ENCODE measurements at regions not wholly inside any gene's neighbourhood (a gene's known extent, or its start where the extent isn't known, plus 50 kb on each side); places are given as distances from the start of the nearest gene placed in this dataset.
"Not testable (repeated sequence)": the region's sequence is repeated elsewhere in the genome, so short reads cannot be mapped to it uniquely, and the experiment has no call there.

GRCh38 chrX:33989936-33990335, 142.2 kb downstream of the FAM47A start:
- H3K27ac ChIP-seq (ENCODE audit: low read length) = no peak overlapping the region
- no peaks in the 10 kb centered on the region for H3K27me3 ChIP-seq (ENCODE audit: control insufficient read depth, insufficient read depth, low read length)
- no peak overlapping the region for H3K9ac ChIP-seq (ENCODE audit: low read length)
- H3K36me3 ChIP-seq (ENCODE audit: control insufficient read depth, low read depth, low read length) = no peaks in the 10 kb centered on the region
- H3K4me3 ChIP-seq (ENCODE audit: low read length) = no peak overlapping the region
- no peaks in the 10 kb centered on the region for H3K4me1 ChIP-seq (ENCODE audit: control insufficient read depth, low read depth, low read length)
- peaks cover 11% of the 10 kb centered on the region for H3K9me3 ChIP-seq (ENCODE audit: control insufficient read depth, low read depth, low read length)

GRCh38 chrX:33987458-33987857, 144.7 kb downstream of the FAM47A start:
- no peaks in the 10 kb centered on the region for H3K27me3 ChIP-seq (ENCODE audit: control insufficient read depth, insufficient read depth, low read length)
- H3K9me3 ChIP-seq (ENCODE audit: control insufficient read depth, low read depth, low read length) = peaks cover 7% of the 10 kb centered on the region
- no peak overlapping the region for H3K9ac ChIP-seq (ENCODE audit: low read length)
- no peaks in the 10 kb centered on the region for H3K4me1 ChIP-seq (ENCODE audit: control insufficient read depth, low read depth, low read length)
- H3K27ac ChIP-seq (ENCODE audit: low read length) = no peak overlapping the region
- no peaks in the 10 kb centered on the region for H3K36me3 ChIP-seq (ENCODE audit: control insufficient read depth, low read depth, low read length)
- H3K4me3 ChIP-seq (ENCODE audit: low read length) = no peak overlapping the region

- H3K4me3 ChIP-seq (ENCODE audit: low read length) = no peak overlapping the region
- H3K9me3 ChIP-seq (ENCODE audit: control insufficient read depth, low read depth, low read length) = peaks cover 39% of the 10 kb centered on the region
These were observed 157.4 kb downstream of the FAM47A start for GRCh38 chrX:33974676-33975075.

GRCh38 chrX:33970028-33970967, 161.8 kb downstream of the FAM47A start:
- Histone ChIP-seq H3K27ac (ENCODE audit: low read length) (no peak overlapping the region), H3K4me1 (ENCODE audit: control insufficient read depth, low read depth, low read length) (no peaks in the 10 kb centered on the region), H3K9me3 (ENCODE audit: control insufficient read depth, low read depth, low read length) (peaks cover 18% of the 10 kb centered on the region), H3K27me3 (ENCODE audit: control insufficient read depth, insufficient read depth, low read length) (no peaks in the 10 kb centered on the region), H3K36me3 (ENCODE audit: control insufficient read depth, low read depth, low read length) (no peaks in the 10 kb centered on the region), H3K9ac (ENCODE audit: low read length) (no peak overlapping the region), H3K4me3 (ENCODE audit: low read length) (no peak overlapping the region)

More at GRCh38 chrX:33974676-33975075, 157.4 kb downstream of the FAM47A start:
- Histone ChIP-seq H3K36me3 (ENCODE audit: control insufficient read depth, low read depth, low read length) (no peaks in the 10 kb centered on the region), H3K27ac (ENCODE audit: low read length) (no peak overlapping the region), H3K27me3 (ENCODE audit: control insufficient read depth, insufficient read depth, low read length) (no peaks in the 10 kb centered on the region), H3K9ac (ENCODE audit: low read length) (no peak overlapping the region), H3K4me1 (ENCODE audit: control insufficient read depth, low read depth, low read length) (no peaks in the 10 kb centered on the region)

GRCh38 chrX:33969105-33969504, 163.0 kb downstream of the FAM47A start:
- no peak overlapping the region for H3K9ac ChIP-seq (ENCODE audit: low read length)
- no peaks in the 10 kb centered on the region for H3K27me3 ChIP-seq (ENCODE audit: control insufficient read depth, insufficient read depth, low read length)
- no peak overlapping the region for H3K4me3 ChIP-seq (ENCODE audit: low read length)
- no peaks in the 10 kb centered on the region for H3K36me3 ChIP-seq (ENCODE audit: control insufficient read depth, low read depth, low read length)
- H3K27ac ChIP-seq (ENCODE audit: low read length) = no peak overlapping the region
- peaks cover 11% of the 10 kb centered on the region for H3K9me3 ChIP-seq (ENCODE audit: control insufficient read depth, low read depth, low read length)
- no peaks in the 10 kb centered on the region for H3K4me1 ChIP-seq (ENCODE audit: control insufficient read depth, low read depth, low read length)

GRCh38 chrX:33968611-33969010, 163.5 kb downstream of the FAM47A start:
- no peak overlapping the region for H3K9ac ChIP-seq (ENCODE audit: low read length)
- H3K4me1 ChIP-seq (ENCODE audit: control insufficient read depth, low read depth, low read length) = no peaks in the 10 kb centered on the region
- H3K36me3 ChIP-seq (ENCODE audit: control insufficient read depth, low read depth, low read length) = no peaks in the 10 kb centered on the region
- no peaks in the 10 kb centered on the region for H3K27me3 ChIP-seq (ENCODE audit: control insufficient read depth, insufficient read depth, low read length)
- H3K9me3 ChIP-seq (ENCODE audit: control insufficient read depth, low read depth, low read length) = peaks cover 11% of the 10 kb centered on the region
- H3K27ac ChIP-seq (ENCODE audit: low read length) = no peak overlapping the region
- no peak overlapping the region for H3K4me3 ChIP-seq (ENCODE audit: low read length)

GRCh38 chrX:33949300-33949699, 182.8 kb downstream of the FAM47A start:
- H3K27ac ChIP-seq (ENCODE audit: low read length) = no peak overlapping the region
- H3K27me3 ChIP-seq (ENCODE audit: control insufficient read depth, insufficient read depth, low read length) = no peaks in the 10 kb centered on the region
- peaks cover 9% of the 10 kb centered on the region for H3K9me3 ChIP-seq (ENCODE audit: control insufficient read depth, low read depth, low read length)
- H3K36me3 ChIP-seq (ENCODE audit: control insufficient read depth, low read depth, low read length) = no peaks in the 10 kb centered on the region
- H3K4me1 ChIP-seq (ENCODE audit: control insufficient read depth, low read depth, low read length) = no peaks in the 10 kb centered on the region
- no peak overlapping the region for H3K4me3 ChIP-seq (ENCODE audit: low read length)
- no peak overlapping the region for H3K9ac ChIP-seq (ENCODE audit: low read length)

GRCh38 chrX:33926249-33926648, 205.9 kb downstream of the FAM47A start:
- not testable (repeated sequence) for H3K27me3 ChIP-seq (ENCODE audit: control insufficient read depth, insufficient read depth, low read length); H3K9ac ChIP-seq (ENCODE audit: low read length); H3K27ac ChIP-seq (ENCODE audit: low read length); H3K4me1 ChIP-seq (ENCODE audit: control insufficient read depth, low read depth, low read length); H3K36me3 ChIP-seq (ENCODE audit: control insufficient read depth, low read depth, low read length); H3K4me3 ChIP-seq (ENCODE audit: low read length)
- H3K9me3 ChIP-seq (ENCODE audit: control insufficient read depth, low read depth, low read length) = peaks cover 14% of the 10 kb centered on the region

GRCh38 chrX:33923262-33923661, 208.9 kb downstream of the FAM47A start:
- H3K4me1 ChIP-seq (ENCODE audit: control insufficient read depth, low read depth, low read length) = no peaks in the 10 kb centered on the region
- peaks cover 25% of the 10 kb centered on the region for H3K9me3 ChIP-seq (ENCODE audit: control insufficient read depth, low read depth, low read length)
- no peaks in the 10 kb centered on the region for H3K27me3 ChIP-seq (ENCODE audit: control insufficient read depth, insufficient read depth, low read length)
- no peak overlapping the region for H3K27ac ChIP-seq (ENCODE audit: low read length)
- no peak overlapping the region for H3K4me3 ChIP-seq (ENCODE audit: low read length)
- no peak overlapping the region for H3K9ac ChIP-seq (ENCODE audit: low read length)
- H3K36me3 ChIP-seq (ENCODE audit: control insufficient read depth, low read depth, low read length) = no peaks in the 10 kb centered on the region

- Histone ChIP-seq H3K4me3 (ENCODE audit: low read length) (no peak overlapping the region), H3K27ac (ENCODE audit: low read length) (no peak overlapping the region), H3K27me3 (ENCODE audit: control insufficient read depth, insufficient read depth, low read length) (no peaks in the 10 kb centered on the region), H3K36me3 (ENCODE audit: control insufficient read depth, low read depth, low read length) (no peaks in the 10 kb centered on the region), H3K9me3 (ENCODE audit: control insufficient read depth, low read depth, low read length) (peaks cover 6% of the 10 kb centered on the region), H3K4me1 (ENCODE audit: control insufficient read depth, low read depth, low read length) (peaks cover 14% of the 10 kb centered on the region), H3K9ac (ENCODE audit: low read length) (no peak overlapping the region)
These were observed 222.3 kb downstream of the FAM47A start for GRCh38 chrX:33909836-33910235.

GRCh38 chrX:33908898-33909297, 223.2 kb downstream of the FAM47A start:
- Histone ChIP-seq H3K4me1 (ENCODE audit: control insufficient read depth, low read depth, low read length) (peaks cover 14% of the 10 kb centered on the region), H3K9me3 (ENCODE audit: control insufficient read depth, low read depth, low read length) (peaks cover 8% of the 10 kb centered on the region), H3K27me3 (ENCODE audit: control insufficient read depth, insufficient read depth, low read length) (no peaks in the 10 kb centered on the region), H3K9ac (ENCODE audit: low read length) (no peak overlapping the region), H3K4me3 (ENCODE audit: low read length) (no peak overlapping the region), H3K27ac (ENCODE audit: low read length) (no peak overlapping the region), H3K36me3 (ENCODE audit: control insufficient read depth, low read depth, low read length) (no peaks in the 10 kb centered on the region)

GRCh38 chrX:33908074-33908473, 224.0 kb downstream of the FAM47A start:
- H3K36me3 ChIP-seq (ENCODE audit: control insufficient read depth, low read depth, low read length) = no peaks in the 10 kb centered on the region
- H3K4me1 ChIP-seq (ENCODE audit: control insufficient read depth, low read depth, low read length) = peaks cover 14% of the 10 kb centered on the region
- H3K9me3 ChIP-seq (ENCODE audit: control insufficient read depth, low read depth, low read length) = peaks cover 12% of the 10 kb centered on the region
- H3K27ac ChIP-seq (ENCODE audit: low read length) = no peak overlapping the region
- no peak overlapping the region for H3K4me3 ChIP-seq (ENCODE audit: low read length)
- no peak overlapping the region for H3K9ac ChIP-seq (ENCODE audit: low read length)
- H3K27me3 ChIP-seq (ENCODE audit: control insufficient read depth, insufficient read depth, low read length) = no peaks in the 10 kb centered on the region

Measured in iPS-18a (cell line).